ENCODE measurements at regions not wholly inside any gene's neighbourhood (a gene's known extent, or its start where the extent isn't known, plus 50 kb on each side); places are given as distances from the start of the nearest gene placed in this dataset.

DNA sequence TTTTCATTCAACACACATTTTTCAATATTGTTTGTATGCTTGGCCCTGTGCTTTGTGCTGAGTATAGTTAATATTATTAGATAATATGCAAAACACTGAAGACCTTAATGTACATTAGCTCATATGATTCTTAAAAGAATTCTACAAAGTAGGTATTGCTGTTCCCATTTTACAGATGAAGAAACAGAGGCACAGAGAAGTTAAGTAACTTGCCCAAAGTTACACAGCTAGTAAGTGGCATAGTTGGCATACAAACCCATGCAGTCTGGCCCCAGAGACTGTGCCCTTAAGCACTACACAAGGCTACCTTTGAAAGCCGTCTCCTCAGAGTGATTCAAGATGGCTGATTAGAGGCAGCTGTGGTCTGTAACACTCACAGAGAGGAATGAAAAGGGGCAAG lies 293.4 kb upstream of the F9 start:
- Mint-ChIP-seq H3K27ac (no peak overlapping the region), H3K36me3 (no peaks in the 10 kb centered on the region), H3K9me3 (peaks cover 0 to 8% (median 2%) of the 10 kb centered on the region in 7 donors), H3K27me3 (no peaks in the 10 kb centered on the region), H3K4me1 (no peaks in the 10 kb centered on the region), H3K4me3 (no peak overlapping the region)
- ATAC-seq (ENCODE audit: low read depth in 2 of 2) (no peak), DNase-seq (no peak)

DNA sequence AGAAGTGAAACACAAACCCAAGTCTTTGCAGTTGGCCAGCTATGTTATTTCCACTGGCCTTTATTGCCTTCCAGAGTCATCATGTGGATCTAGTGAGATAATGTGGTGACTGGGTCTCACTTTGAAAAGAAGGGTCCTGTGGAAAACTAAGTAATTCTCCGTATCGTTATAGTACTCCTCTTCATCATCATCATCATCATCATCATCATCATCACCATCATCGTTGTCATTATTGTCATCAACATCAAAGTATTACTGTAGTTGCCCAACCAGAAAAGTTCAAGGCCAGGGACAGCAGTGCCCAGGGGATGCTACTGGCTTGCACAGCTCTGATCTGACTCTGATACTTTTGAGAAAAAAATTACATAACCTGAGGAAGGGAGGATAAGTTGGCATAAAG lies 295.6 kb upstream of the F9 start:
- Mint-ChIP-seq H3K4me3 (no peak overlapping the region), H3K4me1 (no peaks in the 10 kb centered on the region), H3K27me3 (no peaks in the 10 kb centered on the region), H3K9me3 (peaks cover 0 to 4% (median 2%) of the 10 kb centered on the region in 7 donors), H3K27ac (peak overlapping the region in 1 of 6 donors; percentile 4), H3K36me3 (no peaks in the 10 kb centered on the region)
- DNase-seq (no peak), ATAC-seq (ENCODE audit: low read depth in 2 of 2) (no peak)

DNA sequence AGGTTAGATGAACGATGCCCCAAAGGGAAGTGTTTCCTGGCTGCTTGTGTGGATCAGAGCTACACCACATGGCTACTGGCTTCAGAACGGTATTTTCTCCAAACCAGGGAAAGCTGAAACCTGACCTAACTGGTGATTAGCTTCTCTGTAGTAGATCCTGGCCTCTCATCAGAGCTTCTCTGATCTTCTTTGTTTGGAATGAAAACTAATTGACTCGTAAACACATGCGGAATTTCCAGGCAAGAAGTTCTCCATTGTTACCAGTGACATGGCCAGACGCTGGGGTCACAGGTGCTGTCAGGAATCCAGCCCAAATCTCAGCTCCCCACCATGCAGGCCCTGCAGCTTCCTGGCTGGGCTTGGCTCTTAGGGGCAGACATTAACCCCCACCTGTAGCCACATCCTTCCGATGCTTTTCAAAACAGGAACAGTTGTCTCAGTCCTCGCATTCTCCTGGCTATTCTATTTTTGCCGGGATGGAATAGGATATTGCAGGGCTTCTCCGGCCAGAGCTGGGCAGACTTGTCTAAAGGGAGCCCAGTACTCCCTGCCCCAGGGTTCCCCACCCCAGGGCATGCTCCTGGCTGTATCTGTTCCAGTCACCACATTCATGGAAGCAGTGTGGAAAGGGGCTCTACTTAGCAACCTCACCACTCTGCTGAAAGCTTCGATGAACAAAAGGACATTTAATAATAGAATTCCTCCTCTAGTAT lies 305.4 kb upstream of the F9 start:
- H3K36me3 Mint-ChIP-seq, result no peaks in the 10 kb centered on the region
- DNase-seq, result no peak
- H3K27me3 Mint-ChIP-seq, result peaks cover 0 to 7% (median 0%) of the 10 kb centered on the region in 3 donors
- no peak overlapping the region for H3K27ac Mint-ChIP-seq
- ATAC-seq (ENCODE audit: low read depth in 2 of 2), result no peak
- no peaks in the 10 kb centered on the region for H3K4me1 Mint-ChIP-seq
- no peak overlapping the region for H3K4me3 Mint-ChIP-seq
- H3K9me3 Mint-ChIP-seq, result peaks cover 0 to 9% (median 1%) of the 10 kb centered on the region in 7 donors

DNA sequence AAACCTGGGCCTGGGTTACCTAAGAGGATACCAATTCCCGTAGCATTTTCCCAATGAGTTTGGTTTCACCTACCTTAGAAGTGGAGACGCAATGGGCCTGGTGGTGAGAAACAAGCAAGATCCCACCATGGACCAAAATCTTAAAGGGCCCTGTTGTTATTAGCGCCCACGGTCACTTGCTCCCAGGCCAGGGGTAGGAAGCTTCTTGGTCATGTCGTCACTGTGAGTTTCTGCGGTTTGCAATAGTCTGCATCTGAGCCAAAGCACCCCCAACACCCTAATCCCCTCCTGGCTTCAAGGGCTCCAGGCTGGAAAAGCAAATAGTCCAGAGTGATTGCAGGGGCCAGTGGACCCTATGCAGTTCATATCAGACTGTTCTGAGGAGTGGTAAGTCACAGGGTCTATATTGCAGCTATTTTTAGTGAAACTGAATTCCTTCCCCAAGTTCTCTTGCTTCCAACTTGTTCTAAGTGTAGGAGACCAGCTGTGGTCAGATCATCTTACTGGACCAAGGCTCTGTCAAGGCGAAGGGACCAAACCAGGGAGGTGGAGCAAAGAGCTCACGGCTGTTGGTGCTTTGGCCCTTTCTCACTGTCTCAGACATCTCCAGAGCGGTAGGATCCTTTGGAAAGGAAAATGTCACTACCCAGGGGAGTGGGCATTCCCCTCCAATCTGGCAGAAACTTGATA lies 307.9 kb upstream of the F9 start:
- Mint-ChIP-seq H3K4me3 (no peak overlapping the region), H3K9me3 (peaks cover 0 to 4% (median 0%) of the 10 kb centered on the region in 7 donors), H3K4me1 (no peaks in the 10 kb centered on the region), H3K36me3 (no peaks in the 10 kb centered on the region), H3K27ac (no peak overlapping the region), H3K27me3 (peaks cover 0 to 8% (median 0%) of the 10 kb centered on the region in 3 donors)
- ATAC-seq (ENCODE audit: low read depth in 2 of 2) (no peak), DNase-seq (no peak)

DNA sequence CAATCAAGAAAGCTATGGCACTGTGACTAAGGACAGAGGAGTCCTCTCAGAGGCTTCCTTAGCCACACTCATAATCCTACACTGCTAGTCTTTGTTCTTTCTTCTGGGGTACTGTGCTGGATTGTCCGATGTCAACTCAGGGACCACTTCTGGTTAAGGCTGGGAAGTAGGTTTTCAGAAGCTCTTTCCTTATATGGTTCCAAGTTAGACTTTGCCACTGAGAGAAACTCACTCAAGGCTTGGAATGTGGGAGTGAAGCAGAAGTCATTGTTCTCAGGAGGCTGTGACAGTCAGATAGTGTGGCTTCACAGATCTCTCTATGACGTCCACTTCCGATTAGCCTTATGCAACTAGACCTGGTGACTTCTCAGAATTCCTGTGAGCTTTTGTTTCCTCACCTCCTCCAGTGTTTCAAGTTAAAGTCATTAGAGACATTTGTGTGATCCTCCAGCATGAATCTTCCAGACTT lies 317.3 kb upstream of the F9 start:
- no peaks in the 10 kb centered on the region for H3K36me3 Mint-ChIP-seq
- no peak overlapping the region for H3K4me3 Mint-ChIP-seq
- peaks cover 2 to 6% (median 5%) of the 10 kb centered on the region in 3 donors for H3K27me3 Mint-ChIP-seq
- no peak for ATAC-seq (ENCODE audit: low read depth in 2 of 2)
- no peaks in the 10 kb centered on the region for H3K4me1 Mint-ChIP-seq
- H3K9me3 Mint-ChIP-seq, result no peaks in the 10 kb centered on the region
- DNase-seq, result no peak
- H3K27ac Mint-ChIP-seq, result no peak overlapping the region

DNA sequence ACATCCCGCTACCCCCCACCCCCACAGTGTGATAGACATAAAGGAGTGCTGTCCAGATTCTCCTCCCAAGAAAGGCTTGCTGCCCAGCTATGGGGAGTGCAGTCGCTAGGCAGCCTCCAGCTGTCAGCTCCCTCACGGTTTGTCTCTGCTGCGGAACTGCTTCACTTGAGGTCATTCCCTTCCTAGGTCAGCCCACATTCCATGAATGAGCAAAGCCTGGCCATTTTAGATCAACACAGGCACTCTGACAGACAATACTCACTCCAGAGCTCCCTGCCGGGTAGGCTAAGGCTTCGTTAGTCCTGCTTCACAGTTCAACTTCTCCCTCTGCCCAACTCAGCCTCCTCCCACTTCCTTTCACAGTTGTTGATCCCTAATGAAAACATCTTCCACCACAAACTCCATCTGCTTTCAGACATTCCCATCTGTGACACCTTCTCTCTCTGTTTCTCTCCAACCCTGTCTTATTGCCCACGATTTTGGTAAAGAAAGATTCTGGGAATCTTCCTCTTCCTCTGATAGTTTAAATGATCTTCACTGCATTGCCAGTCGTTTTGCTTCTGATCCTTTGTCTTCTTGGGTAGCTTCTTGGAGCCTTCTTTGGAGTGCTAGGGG lies 318.9 kb upstream of the F9 start:
- ATAC-seq (ENCODE audit: low read depth in 2 of 2), result no peak
- no peak for DNase-seq
- Mint-ChIP-seq H3K9me3 (no peaks in the 10 kb centered on the region), H3K4me1 (no peaks in the 10 kb centered on the region), H3K27me3 (peaks cover 7 to 11% (median 11%) of the 10 kb centered on the region in 3 donors), H3K27ac (no peak overlapping the region), H3K4me3 (no peak overlapping the region), H3K36me3 (no peaks in the 10 kb centered on the region)

DNA sequence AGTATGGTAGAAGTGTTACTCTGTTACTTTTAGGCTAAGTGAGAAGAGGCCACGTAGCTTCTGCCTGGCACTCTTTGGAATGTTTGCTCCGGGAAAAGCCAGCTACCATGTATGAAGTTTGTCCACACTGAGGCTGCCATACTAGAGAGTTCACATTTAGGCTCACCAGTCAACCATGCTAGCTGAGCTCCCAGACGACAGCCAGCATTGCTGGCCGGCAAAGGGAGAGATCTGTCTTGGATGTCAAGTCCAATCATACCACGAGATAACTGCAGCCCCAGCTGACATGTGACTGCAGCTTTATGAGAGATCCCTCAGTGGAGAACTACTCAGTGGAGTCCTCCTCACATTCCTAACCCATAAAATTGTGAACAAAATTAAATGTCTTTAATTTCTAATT lies 321.2 kb upstream of the F9 start:
- peaks cover 0 to 4% (median 0%) of the 10 kb centered on the region in 7 donors for H3K9me3 Mint-ChIP-seq
- peaks cover 13 to 34% (median 24%) of the 10 kb centered on the region in 3 donors for H3K27me3 Mint-ChIP-seq
- H3K27ac Mint-ChIP-seq, result no peak overlapping the region

DNA sequence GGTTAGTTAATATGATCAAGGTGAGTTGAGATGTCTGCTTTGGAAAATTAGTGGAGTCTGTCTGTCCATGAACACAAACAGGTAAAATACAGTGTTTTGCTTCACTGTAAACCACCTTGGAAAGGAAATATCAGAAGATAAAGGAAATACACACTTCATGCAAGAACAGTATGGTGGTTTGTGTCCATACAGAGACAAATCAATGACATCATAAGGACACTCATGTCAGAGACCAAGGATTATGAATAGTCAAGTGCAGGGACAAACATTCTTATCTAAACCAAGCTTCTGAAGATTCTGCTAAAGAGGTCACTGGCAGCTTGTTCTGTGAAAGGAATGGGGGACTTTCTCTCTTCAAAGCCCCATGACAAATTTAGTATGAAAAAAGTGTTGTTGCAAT lies 322.9 kb upstream of the F9 start:
- H3K9me3 Mint-ChIP-seq, result peaks cover 0 to 5% (median 0%) of the 10 kb centered on the region in 7 donors

More for the DNA sequence above, 321.2 kb upstream of the F9 start:
- DNase-seq (no peak), ATAC-seq (ENCODE audit: low read depth in 2 of 2) (no peak)
- peaks cover 0 to 8% of the 10 kb centered on the region in 2 donors for H3K36me3 Mint-ChIP-seq
- H3K4me1 Mint-ChIP-seq, result peaks cover 4 to 6% (median 6%) of the 10 kb centered on the region in 3 donors
- H3K4me3 Mint-ChIP-seq, result no peak overlapping the region

DNA sequence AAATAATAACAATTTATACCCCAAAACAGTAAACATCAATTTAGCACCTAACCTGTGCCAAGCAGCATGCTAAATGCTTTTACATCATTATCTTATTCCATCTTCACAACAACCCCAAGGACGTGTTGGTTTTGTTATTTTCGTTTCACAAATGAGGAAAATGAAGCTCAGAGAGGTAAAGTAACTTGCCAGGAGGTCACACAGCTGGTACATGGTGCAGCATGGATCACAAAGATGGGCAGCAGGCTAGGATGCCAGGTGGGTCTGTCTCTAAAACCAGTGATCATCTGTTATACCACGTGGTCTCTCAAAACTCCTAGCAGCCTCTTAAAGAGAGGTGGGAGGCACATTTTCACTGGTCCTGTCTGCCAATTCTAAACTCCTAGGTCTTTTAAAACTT lies 323.6 kb upstream of the F9 start:
- Mint-ChIP-seq H3K4me3 (no peak overlapping the region), H3K9me3 (peaks cover 0 to 9% (median 0%) of the 10 kb centered on the region in 7 donors), H3K36me3 (peaks cover 0 to 15% of the 10 kb centered on the region in 2 donors), H3K4me1 (peaks cover 6 to 9% (median 8%) of the 10 kb centered on the region in 3 donors), H3K27me3 (peaks cover 11 to 48% (median 35%) of the 10 kb centered on the region in 3 donors), H3K27ac (no peak overlapping the region)
- no peak for DNase-seq
- ATAC-seq (ENCODE audit: low read depth in 2 of 2), result no peak

More for the DNA sequence above, 322.9 kb upstream of the F9 start:
- DNase-seq (no peak), ATAC-seq (ENCODE audit: low read depth in 2 of 2) (no peak)
- Mint-ChIP-seq H3K4me1 (peaks cover 5 to 9% (median 6%) of the 10 kb centered on the region in 3 donors), H3K27me3 (peaks cover 13 to 43% (median 33%) of the 10 kb centered on the region in 3 donors), H3K4me3 (no peak overlapping the region), H3K36me3 (peaks cover 0 to 10% of the 10 kb centered on the region in 2 donors), H3K27ac (no peak overlapping the region)

DNA sequence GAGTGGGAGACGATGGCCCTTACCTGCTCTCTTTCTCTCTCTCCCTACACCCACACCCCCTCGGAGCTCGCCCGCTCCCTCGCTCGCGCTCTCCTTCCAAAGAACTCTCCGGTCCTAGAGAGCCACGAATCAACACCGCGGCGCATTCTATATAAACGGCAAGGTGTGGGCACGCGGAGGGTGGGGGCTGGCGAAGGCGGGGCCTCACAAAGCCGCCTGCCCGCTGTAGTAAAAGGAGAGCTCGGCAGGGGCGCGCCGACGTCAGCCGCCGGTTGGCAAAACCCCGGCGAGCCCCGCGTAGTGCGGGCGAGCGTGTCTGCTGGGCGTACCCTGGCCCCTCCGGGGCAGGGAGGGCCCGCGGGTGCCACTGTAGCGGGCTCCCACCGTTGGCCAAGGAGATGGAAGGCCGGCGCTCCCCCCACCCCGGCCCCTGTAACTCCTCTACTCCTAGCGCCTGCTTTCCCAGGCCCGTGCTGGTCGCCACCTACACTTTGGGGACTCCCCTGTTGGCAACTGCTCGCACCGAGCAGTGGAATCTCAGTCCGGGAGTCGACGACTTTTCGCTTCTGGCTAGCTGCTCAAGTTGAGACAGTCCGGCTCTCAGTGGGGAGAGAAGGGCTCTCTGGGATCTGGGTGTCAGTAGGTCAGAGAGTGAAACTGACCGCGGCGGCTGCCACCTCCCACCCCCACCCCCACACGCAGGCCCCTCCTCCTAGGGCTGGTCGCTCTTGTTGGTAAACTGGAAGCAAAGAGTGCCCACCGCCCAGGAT lies 325.5 kb upstream of the F9 start:
- Mint-ChIP-seq H3K27me3 (peaks cover 16 to 50% (median 32%) of the 10 kb centered on the region in 3 donors), H3K9me3 (peaks cover 0 to 9% (median 0%) of the 10 kb centered on the region in 7 donors), H3K4me1 (peaks cover 6 to 9% (median 8%) of the 10 kb centered on the region in 3 donors), H3K36me3 (peaks cover 0 to 15% of the 10 kb centered on the region in 2 donors), H3K4me3 (peak overlapping the region; percentile 39 to 80 (median 67)), H3K27ac (peak overlapping the region in 1 of 6 donors; percentile 57)
- DNase-seq (no peak), ATAC-seq (ENCODE audit: low read depth in 2 of 2) (peak; percentile 14 to 32)

DNA sequence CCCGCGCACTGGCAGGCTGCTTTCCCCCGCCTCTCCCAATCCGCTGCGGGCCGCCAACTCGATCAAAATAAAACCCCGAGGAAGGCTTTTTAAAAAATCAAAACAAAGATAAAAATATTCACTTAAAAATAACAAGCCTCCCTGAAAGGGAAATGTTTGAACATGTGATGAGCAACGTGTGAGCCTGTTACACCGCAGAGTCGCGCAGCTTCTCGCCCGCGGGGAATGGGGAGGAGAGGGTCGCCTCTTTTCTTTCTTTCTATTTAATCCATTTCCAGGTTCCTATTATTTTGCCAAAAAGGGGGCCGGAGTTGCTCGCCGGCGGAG lies 326.0 kb upstream of the F9 start:
- no peak for DNase-seq
- H3K27me3 Mint-ChIP-seq, result peaks cover 21 to 56% (median 38%) of the 10 kb centered on the region in 3 donors
- peak overlapping the region in 7 of 8 donors; percentile 39 to 80 (median 69) for H3K4me3 Mint-ChIP-seq
- ATAC-seq (ENCODE audit: low read depth in 2 of 2), result no peak
- no peak overlapping the region for H3K27ac Mint-ChIP-seq
- peaks cover 0 to 15% of the 10 kb centered on the region in 2 donors for H3K36me3 Mint-ChIP-seq
- H3K9me3 Mint-ChIP-seq, result peaks cover 0 to 9% (median 0%) of the 10 kb centered on the region in 7 donors
- peaks cover 6 to 9% (median 8%) of the 10 kb centered on the region in 3 donors for H3K4me1 Mint-ChIP-seq

DNA sequence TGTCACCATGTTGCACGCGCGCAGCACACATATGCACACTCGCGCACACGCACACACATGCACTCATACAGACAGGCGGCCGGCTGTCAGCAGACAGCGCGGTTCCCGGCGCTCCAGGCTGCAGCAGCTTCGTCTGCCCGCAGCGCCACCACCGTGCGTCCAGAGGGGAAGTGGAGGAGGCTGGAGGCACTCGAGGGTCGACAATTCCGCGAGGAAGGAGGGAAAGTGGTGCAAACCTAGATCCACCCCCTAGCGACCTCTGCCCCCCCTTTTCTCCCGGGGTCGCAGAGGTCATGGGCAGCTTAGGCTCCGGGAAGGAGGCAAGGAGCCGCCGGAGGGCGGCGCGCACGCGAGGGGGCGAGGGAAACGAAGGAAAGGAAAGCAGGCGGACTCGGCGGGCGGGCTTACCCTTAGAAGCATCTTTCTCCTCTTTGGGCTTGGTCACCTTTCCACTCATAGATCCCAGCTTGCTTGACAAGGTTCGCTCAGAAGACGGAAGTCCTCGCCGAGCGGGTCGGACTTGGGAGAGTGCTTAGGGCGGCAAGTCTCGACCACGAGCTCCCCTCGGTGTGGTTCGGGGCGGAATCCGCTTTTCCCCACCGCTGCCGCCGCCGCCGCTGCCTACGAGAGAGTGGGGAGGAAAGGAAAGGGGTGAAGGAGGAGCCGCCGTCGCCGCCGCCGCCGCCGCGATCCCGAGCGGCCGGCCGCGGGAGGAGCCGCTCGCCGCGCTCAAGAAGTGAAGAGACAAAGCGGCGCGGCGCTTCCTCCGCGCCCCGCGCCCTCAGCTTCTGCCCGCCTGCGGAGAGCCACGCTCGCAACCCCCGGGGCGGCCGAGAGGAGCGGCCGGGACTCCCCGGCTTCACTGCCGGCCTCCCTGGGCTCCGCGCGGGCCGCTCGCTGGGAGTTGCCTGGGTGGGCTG lies 326.6 kb upstream of the F9 start:
- peaks cover 0 to 9% (median 0%) of the 10 kb centered on the region in 7 donors for H3K9me3 Mint-ChIP-seq
- H3K4me3 Mint-ChIP-seq, result peak overlapping the region in 5 of 8 donors; percentile 28 to 69 (median 40)
- no peak overlapping the region for H3K27ac Mint-ChIP-seq
- ATAC-seq (ENCODE audit: low read depth in 2 of 2), result no peak
- H3K4me1 Mint-ChIP-seq, result peaks cover 6 to 9% (median 8%) of the 10 kb centered on the region in 3 donors
- no peak for DNase-seq
- H3K36me3 Mint-ChIP-seq, result peaks cover 0 to 15% of the 10 kb centered on the region in 2 donors
- H3K27me3 Mint-ChIP-seq, result peaks cover 26 to 60% (median 42%) of the 10 kb centered on the region in 3 donors

All from naive B cell (primary cell).